ENCODE measurements at regions not wholly inside any gene's neighbourhood (a gene's known extent, or its start where the extent isn't known, plus 50 kb on each side); places are given as distances from the start of the nearest gene placed in this dataset.

DNA sequence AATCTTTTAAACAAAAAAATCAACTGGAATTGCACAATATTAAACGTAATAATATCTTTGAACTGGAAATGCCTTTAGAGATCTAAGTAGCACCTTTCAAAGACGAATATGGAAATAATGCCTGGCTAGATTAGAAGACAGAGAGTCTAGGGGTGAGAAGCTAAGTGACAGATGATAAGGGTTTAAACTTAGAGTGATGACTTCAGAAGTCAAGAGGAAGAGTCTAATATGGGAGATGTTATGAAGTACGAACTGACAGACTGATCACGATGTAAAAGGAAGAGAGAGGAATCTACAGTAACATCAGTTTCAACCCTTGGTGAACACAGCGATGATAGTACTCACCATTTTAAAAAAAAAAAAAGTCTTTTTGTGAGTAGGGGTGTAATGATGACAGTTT is 57.9 kb downstream of the HINT1 start:
- TF ChIP-seq POLR2A (IDR thresholded peaks at IDR 0.05) = no peak
- TF ChIP-seq, protein P1, sequence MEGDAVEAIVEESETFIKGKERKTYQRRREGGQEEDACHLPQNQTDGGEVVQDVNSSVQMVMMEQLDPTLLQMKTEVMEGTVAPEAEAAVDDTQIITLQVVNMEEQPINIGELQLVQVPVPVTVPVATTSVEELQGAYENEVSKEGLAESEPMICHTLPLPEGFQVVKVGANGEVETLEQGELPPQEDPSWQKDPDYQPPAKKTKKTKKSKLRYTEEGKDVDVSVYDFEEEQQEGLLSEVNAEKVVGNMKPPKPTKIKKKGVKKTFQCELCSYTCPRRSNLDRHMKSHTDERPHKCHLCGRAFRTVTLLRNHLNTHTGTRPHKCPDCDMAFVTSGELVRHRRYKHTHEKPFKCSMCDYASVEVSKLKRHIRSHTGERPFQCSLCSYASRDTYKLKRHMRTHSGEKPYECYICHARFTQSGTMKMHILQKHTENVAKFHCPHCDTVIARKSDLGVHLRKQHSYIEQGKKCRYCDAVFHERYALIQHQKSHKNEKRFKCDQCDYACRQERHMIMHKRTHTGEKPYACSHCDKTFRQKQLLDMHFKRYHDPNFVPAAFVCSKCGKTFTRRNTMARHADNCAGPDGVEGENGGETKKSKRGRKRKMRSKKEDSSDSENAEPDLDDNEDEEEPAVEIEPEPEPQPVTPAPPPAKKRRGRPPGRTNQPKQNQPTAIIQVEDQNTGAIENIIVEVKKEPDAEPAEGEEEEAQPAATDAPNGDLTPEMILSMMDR (IDR thresholded peaks at IDR 0.05) = no peak

Data from uterus (tissue), 2 donors.